ENCODE measurements at regions not wholly inside any gene's neighbourhood (a gene's known extent, or its start where the extent isn't known, plus 50 kb on each side); places are given as distances from the start of the nearest gene placed in this dataset.
"Not testable (repeated sequence)": the region's sequence is repeated elsewhere in the genome, so short reads cannot be mapped to it uniquely, and the experiment has no call there.

DNA sequence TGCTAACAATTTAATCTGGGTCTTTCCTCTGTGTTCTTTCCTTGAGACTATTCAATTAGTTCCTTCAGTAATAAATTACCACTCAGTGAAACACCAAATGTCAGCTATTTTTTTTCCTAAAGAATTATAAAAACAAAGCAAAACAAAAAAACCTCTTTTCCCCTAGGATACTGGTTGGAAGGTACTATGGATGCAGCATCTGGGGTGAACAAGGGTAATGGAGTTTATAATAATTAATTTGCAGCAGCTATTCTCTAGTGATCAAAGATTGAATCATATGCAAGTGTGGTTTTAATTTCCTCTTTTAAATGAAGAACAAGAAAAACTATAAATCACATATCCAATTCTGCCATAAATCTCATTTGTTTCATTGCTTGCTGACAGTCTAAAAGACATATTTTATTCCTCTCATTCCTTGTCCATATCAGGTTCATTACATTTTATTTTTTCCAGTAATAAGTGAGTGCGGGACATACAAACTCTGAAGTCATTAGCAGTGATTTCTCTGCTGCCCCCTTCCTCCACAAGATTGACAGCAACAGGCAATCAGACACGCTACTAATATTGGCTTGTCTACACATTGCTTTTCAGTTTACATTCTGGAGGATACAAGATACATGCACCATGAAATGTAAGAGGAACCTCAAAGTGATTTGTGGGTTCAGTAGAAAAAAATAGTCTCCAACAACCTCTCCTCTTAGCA is 1093.4 kb upstream of the SLIT2 start:
- POLR2A ChIA-PET = no interaction called here
- CTCF ChIA-PET = no interaction called here

DNA sequence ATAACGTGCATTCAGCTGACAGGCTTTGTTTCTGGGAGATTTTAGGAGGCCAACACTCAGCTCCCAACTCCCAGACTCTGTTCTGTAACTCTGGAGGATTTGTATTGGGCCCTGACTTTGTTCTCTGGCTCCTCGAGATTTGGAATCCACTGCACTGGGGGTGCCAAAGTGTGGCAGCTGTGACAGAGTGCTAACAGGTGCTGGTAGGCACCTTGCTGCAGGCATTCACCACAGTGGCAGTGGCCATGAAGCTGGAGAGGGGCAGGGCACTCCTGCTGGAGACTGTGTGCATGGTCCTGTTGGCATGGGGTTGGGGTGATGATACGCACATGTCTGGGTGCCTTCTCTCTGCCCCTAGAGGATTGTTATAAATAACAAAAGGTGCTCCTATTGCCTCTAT is 1094.9 kb upstream of the SLIT2 start:
- H3K27me3 ChIP-seq (ENCODE audit: control insufficient read depth in 2 of 2, insufficient read depth in 2 of 2, low read length in 2 of 2) = no peaks in the 10 kb centered on the region
- H3K4me3 ChIP-seq (ENCODE audit: low read length) = no peak overlapping the region
- ChIA-PET CTCF (no interaction called here), POLR2A (no interaction called here)
- peaks cover 0 to 12% (median 0%) of the 10 kb centered on the region in 3 experiments for H3K9me3 ChIP-seq (ENCODE audit: control insufficient read depth in 2 of 3, low read length in 3 of 3)
- no peaks in the 10 kb centered on the region for H3K4me1 ChIP-seq (ENCODE audit: control insufficient read depth in 2 of 2, insufficient read depth in 2 of 2, low read length in 2 of 2)
- no peak for DNase-seq
- no peaks in the 10 kb centered on the region for H3K4me1 Mint-ChIP-seq
- H3K27me3 Mint-ChIP-seq = no peaks in the 10 kb centered on the region
- peaks cover 0 to 4% (median 0%) of the 10 kb centered on the region in 5 donors for H3K36me3 Mint-ChIP-seq
- H3K27ac Mint-ChIP-seq = no peak overlapping the region
- no peak for ATAC-seq
- no peak overlapping the region for H3K27ac ChIP-seq (ENCODE audit: low read depth, low read length)
- peaks cover 8 to 41% (median 23%) of the 10 kb centered on the region in 11 donors for H3K9me3 Mint-ChIP-seq
- no peak overlapping the region for H3K4me3 Mint-ChIP-seq
- intact Hi-C loops (cut with micrococcal nuclease) = no loop called here
- no peaks in the 10 kb centered on the region for H3K36me3 ChIP-seq (ENCODE audit: control insufficient read depth in 2 of 3, insufficient read depth in 3 of 3, low read length in 3 of 3)

More for the DNA sequence above, 1093.4 kb upstream of the SLIT2 start:
- Mint-ChIP-seq H3K36me3 (peaks cover 0 to 4% (median 0%) of the 10 kb centered on the region in 5 donors), H3K27me3 (no peaks in the 10 kb centered on the region), H3K27ac (no peak overlapping the region), H3K9me3 (peaks cover 10 to 45% (median 20%) of the 10 kb centered on the region in 11 donors), H3K4me3 (no peak overlapping the region), H3K4me1 (no peaks in the 10 kb centered on the region)
- Histone ChIP-seq H3K27ac (ENCODE audit: low read depth, low read length) (no peak overlapping the region), H3K9me3 (ENCODE audit: control insufficient read depth in 2 of 3, low read length in 3 of 3) (peaks cover 0 to 12% (median 0%) of the 10 kb centered on the region in 3 experiments), H3K4me3 (ENCODE audit: low read length) (no peak overlapping the region), H3K4me1 (ENCODE audit: control insufficient read depth in 2 of 2, insufficient read depth in 2 of 2, low read length in 2 of 2) (no peaks in the 10 kb centered on the region), H3K36me3 (ENCODE audit: control insufficient read depth in 2 of 3, insufficient read depth in 3 of 3, low read length in 3 of 3) (no peaks in the 10 kb centered on the region), H3K27me3 (ENCODE audit: control insufficient read depth in 2 of 2, insufficient read depth in 2 of 2, low read length in 2 of 2) (no peaks in the 10 kb centered on the region)
- intact Hi-C loops (cut with micrococcal nuclease) = no loop called here
- no peak for ATAC-seq
- no peak for DNase-seq

GRCh38 chr4:19155568-19155967 is 1096.1 kb upstream of the SLIT2 start:
- ATAC-seq (no peak), DNase-seq (no peak)
- no peak overlapping the region for H3K27ac Mint-ChIP-seq
- no peak overlapping the region for H3K27ac ChIP-seq (ENCODE audit: low read depth, low read length)
- ChIA-PET CTCF (no interaction called here), POLR2A (no interaction called here)
- peaks cover 8 to 40% (median 23%) of the 10 kb centered on the region in 11 donors for H3K9me3 Mint-ChIP-seq
- H3K27me3 Mint-ChIP-seq = no peaks in the 10 kb centered on the region
- peaks cover 0 to 4% (median 0%) of the 10 kb centered on the region in 5 donors for H3K36me3 Mint-ChIP-seq
- H3K4me3 ChIP-seq (ENCODE audit: low read length) = no peak overlapping the region
- H3K4me1 ChIP-seq (ENCODE audit: control insufficient read depth in 2 of 2, insufficient read depth in 2 of 2, low read length in 2 of 2) = no peaks in the 10 kb centered on the region
- H3K4me3 Mint-ChIP-seq = no peak overlapping the region
- intact Hi-C loops (cut with micrococcal nuclease) = no loop called here
- H3K27me3 ChIP-seq (ENCODE audit: control insufficient read depth in 2 of 2, insufficient read depth in 2 of 2, low read length in 2 of 2) = no peaks in the 10 kb centered on the region
- H3K4me1 Mint-ChIP-seq = no peaks in the 10 kb centered on the region
- peaks cover 0 to 12% (median 0%) of the 10 kb centered on the region in 3 experiments for H3K9me3 ChIP-seq (ENCODE audit: control insufficient read depth in 2 of 3, low read length in 3 of 3)
- no peaks in the 10 kb centered on the region for H3K36me3 ChIP-seq (ENCODE audit: control insufficient read depth in 2 of 3, insufficient read depth in 3 of 3, low read length in 3 of 3)

GRCh38 chr4:19154267-19154666 is 1097.4 kb upstream of the SLIT2 start:
- H3K4me1 ChIP-seq (ENCODE audit: control insufficient read depth in 2 of 2, insufficient read depth in 2 of 2, low read length in 2 of 2); POLR2A ChIA-PET; ATAC-seq; H3K27ac ChIP-seq (ENCODE audit: low read depth, low read length); H3K4me1 Mint-ChIP-seq; H3K36me3 ChIP-seq (ENCODE audit: control insufficient read depth in 2 of 3, insufficient read depth in 3 of 3, low read length in 3 of 3); CTCF ChIA-PET; DNase-seq; H3K27me3 Mint-ChIP-seq; H3K36me3 Mint-ChIP-seq; H3K4me3 ChIP-seq (ENCODE audit: low read length); H3K27me3 ChIP-seq (ENCODE audit: control insufficient read depth in 2 of 2, insufficient read depth in 2 of 2, low read length in 2 of 2); intact Hi-C loops (cut with micrococcal nuclease); H3K4me3 Mint-ChIP-seq; H3K27ac Mint-ChIP-seq: not testable (repeated sequence)
- H3K9me3 ChIP-seq (ENCODE audit: control insufficient read depth in 2 of 3, low read length in 3 of 3) = peaks cover 0 to 12% (median 0%) of the 10 kb centered on the region in 3 experiments
- H3K9me3 Mint-ChIP-seq = peaks cover 8 to 42% (median 16%) of the 10 kb centered on the region in 11 donors

GRCh38 chr4:19152264-19152663 is 1099.4 kb upstream of the SLIT2 start:
- ChIA-PET CTCF (no interaction called here), POLR2A (no interaction called here)
- Histone ChIP-seq H3K4me3 (ENCODE audit: low read length) (no peak overlapping the region), H3K36me3 (ENCODE audit: control insufficient read depth in 2 of 3, insufficient read depth in 3 of 3, low read length in 3 of 3) (no peaks in the 10 kb centered on the region), H3K27ac (ENCODE audit: low read depth, low read length) (no peak overlapping the region), H3K4me1 (ENCODE audit: control insufficient read depth in 2 of 2, insufficient read depth in 2 of 2, low read length in 2 of 2) (no peaks in the 10 kb centered on the region), H3K27me3 (ENCODE audit: control insufficient read depth in 2 of 2, insufficient read depth in 2 of 2, low read length in 2 of 2) (no peaks in the 10 kb centered on the region), H3K9me3 (ENCODE audit: control insufficient read depth in 2 of 3, low read length in 3 of 3) (peaks cover 0 to 12% (median 0%) of the 10 kb centered on the region in 3 experiments)
- no peak overlapping the region for H3K27ac Mint-ChIP-seq
- no peaks in the 10 kb centered on the region for H3K27me3 Mint-ChIP-seq
- intact Hi-C loops (cut with micrococcal nuclease) = no loop called here
- no peak for ATAC-seq
- no peak for DNase-seq
- H3K4me3 Mint-ChIP-seq = no peak overlapping the region
- peaks cover 0 to 4% (median 0%) of the 10 kb centered on the region in 5 donors for H3K36me3 Mint-ChIP-seq
- H3K4me1 Mint-ChIP-seq = no peaks in the 10 kb centered on the region
- peaks cover 8 to 32% (median 16%) of the 10 kb centered on the region in 11 donors for H3K9me3 Mint-ChIP-seq

GRCh38 chr4:19151684-19152083 is 1100.0 kb upstream of the SLIT2 start:
- Histone ChIP-seq H3K9me3 (ENCODE audit: control insufficient read depth in 2 of 3, low read length in 3 of 3) (peaks cover 0 to 9% (median 0%) of the 10 kb centered on the region in 3 experiments), H3K27ac (ENCODE audit: low read depth, low read length) (no peak overlapping the region), H3K36me3 (ENCODE audit: control insufficient read depth in 2 of 3, insufficient read depth in 3 of 3, low read length in 3 of 3) (no peaks in the 10 kb centered on the region), H3K4me1 (ENCODE audit: control insufficient read depth in 2 of 2, insufficient read depth in 2 of 2, low read length in 2 of 2) (no peaks in the 10 kb centered on the region), H3K27me3 (ENCODE audit: control insufficient read depth in 2 of 2, insufficient read depth in 2 of 2, low read length in 2 of 2) (no peaks in the 10 kb centered on the region), H3K4me3 (ENCODE audit: low read length) (no peak overlapping the region)
- CTCF ChIA-PET = no interaction called here
- intact Hi-C loops (cut with micrococcal nuclease) = no loop called here
- Mint-ChIP-seq H3K4me3 (no peak overlapping the region), H3K36me3 (peaks cover 0 to 4% (median 0%) of the 10 kb centered on the region in 5 donors), H3K9me3 (peaks cover 8 to 30% (median 17%) of the 10 kb centered on the region in 11 donors), H3K27me3 (no peaks in the 10 kb centered on the region), H3K27ac (no peak overlapping the region), H3K4me1 (no peaks in the 10 kb centered on the region)
- POLR2A ChIA-PET = no interaction called here
- DNase-seq = no peak
- ATAC-seq = no peak

GRCh38 chr4:19146038-19146437 is 1105.7 kb upstream of the SLIT2 start:
- Mint-ChIP-seq H3K4me3 (no peak overlapping the region), H3K27me3 (no peaks in the 10 kb centered on the region), H3K4me1 (no peaks in the 10 kb centered on the region), H3K27ac (no peak overlapping the region), H3K9me3 (peaks cover 0 to 21% (median 5%) of the 10 kb centered on the region in 11 donors), H3K36me3 (no peaks in the 10 kb centered on the region)
- intact Hi-C loops (cut with micrococcal nuclease) = no loop called here
- no peak overlapping the region for H3K4me3 ChIP-seq (ENCODE audit: low read length)
- no peaks in the 10 kb centered on the region for H3K27me3 ChIP-seq (ENCODE audit: control insufficient read depth in 2 of 2, insufficient read depth in 2 of 2, low read length in 2 of 2)
- DNase-seq = no peak
- no peaks in the 10 kb centered on the region for H3K4me1 ChIP-seq (ENCODE audit: control insufficient read depth in 2 of 2, insufficient read depth in 2 of 2, low read length in 2 of 2)
- no peak overlapping the region for H3K27ac ChIP-seq (ENCODE audit: low read depth, low read length)
- H3K9me3 ChIP-seq (ENCODE audit: control insufficient read depth in 2 of 3, low read length in 3 of 3) = no peaks in the 10 kb centered on the region
- POLR2A ChIA-PET = no interaction called here
- ATAC-seq = no peak
- CTCF ChIA-PET = no interaction called here
- no peaks in the 10 kb centered on the region for H3K36me3 ChIP-seq (ENCODE audit: control insufficient read depth in 2 of 3, insufficient read depth in 3 of 3, low read length in 3 of 3)
